Activated CD8-positive, alpha-beta memory T cell treated with anti-CD3 and anti-CD28 coated beads, Interleukin-2, amount 10 ng/mL, durations not matched to agents 7 days and 5 days (primary cell): ENCODE measurements at regions not wholly inside any gene's neighbourhood (a gene's known extent, or its start where the extent isn't known, plus 50 kb on each side); places are given as distances from the start of the nearest gene placed in this dataset.

Source experiments
- ATAC-seq: fragments of 150-1000 bp; cut with Tn5 transposase; one replicate; pipeline ENCODE4 v1.10.0; 2021; ENCODE audit warnings: moderate library complexity
- CTCF ChIA-PET: fragments of 350-600 bp; sonication (Branson Sonifier 250); formaldehyde crosslinking; loops from one replicate; lab custom pipeline; 2021; ENCODE audit warnings: antibody characterized with exemption; lab: Charles Lee
- DNase-seq: peaks from one replicate; pipeline ENCODE4 v3.0.0-alpha.2; 2020
- H3K27ac Mint-ChIP-seq: one replicate; pipeline ENCODE4 v1.8.0; 2021; ENCODE audit warnings: mild to moderate bottlenecking, mixed read lengths
- H3K27me3 Mint-ChIP-seq: one replicate; pipeline ENCODE4 v1.8.0; 2021; ENCODE audit warnings: mixed read lengths
- H3K36me3 Mint-ChIP-seq: one replicate; pipeline ENCODE4 v1.8.0; 2021; ENCODE audit warnings: mild to moderate bottlenecking, mixed read lengths
- H3K4me1 Mint-ChIP-seq: one replicate; pipeline ENCODE4 v1.8.0; 2021; ENCODE audit warnings: mixed read lengths
- H3K4me3 Mint-ChIP-seq: one replicate; pipeline ENCODE4 v1.8.0; 2021; ENCODE audit warnings: mild to moderate bottlenecking, moderate library complexity, mixed read lengths
- H3K9me3 Mint-ChIP-seq: one replicate; pipeline ENCODE4 v1.8.0; 2022; ENCODE audit warnings: low read depth, mixed read lengths

- Mint-ChIP-seq H3K27me3 (peaks cover 14% of the 10 kb centered on the region), H3K4me3 (no peak overlapping the region), H3K27ac (no peak overlapping the region), H3K4me1 (peaks cover 7% of the 10 kb centered on the region), H3K9me3 (no peaks in the 10 kb centered on the region), H3K36me3 (no peaks in the 10 kb centered on the region)
- no peak for DNase-seq
- CTCF ChIA-PET: no interaction called here
- no peak for ATAC-seq
Observed at GRCh38 chr3:193830791-193831191, 237.8 kb downstream of the OPA1 start.

DNA sequence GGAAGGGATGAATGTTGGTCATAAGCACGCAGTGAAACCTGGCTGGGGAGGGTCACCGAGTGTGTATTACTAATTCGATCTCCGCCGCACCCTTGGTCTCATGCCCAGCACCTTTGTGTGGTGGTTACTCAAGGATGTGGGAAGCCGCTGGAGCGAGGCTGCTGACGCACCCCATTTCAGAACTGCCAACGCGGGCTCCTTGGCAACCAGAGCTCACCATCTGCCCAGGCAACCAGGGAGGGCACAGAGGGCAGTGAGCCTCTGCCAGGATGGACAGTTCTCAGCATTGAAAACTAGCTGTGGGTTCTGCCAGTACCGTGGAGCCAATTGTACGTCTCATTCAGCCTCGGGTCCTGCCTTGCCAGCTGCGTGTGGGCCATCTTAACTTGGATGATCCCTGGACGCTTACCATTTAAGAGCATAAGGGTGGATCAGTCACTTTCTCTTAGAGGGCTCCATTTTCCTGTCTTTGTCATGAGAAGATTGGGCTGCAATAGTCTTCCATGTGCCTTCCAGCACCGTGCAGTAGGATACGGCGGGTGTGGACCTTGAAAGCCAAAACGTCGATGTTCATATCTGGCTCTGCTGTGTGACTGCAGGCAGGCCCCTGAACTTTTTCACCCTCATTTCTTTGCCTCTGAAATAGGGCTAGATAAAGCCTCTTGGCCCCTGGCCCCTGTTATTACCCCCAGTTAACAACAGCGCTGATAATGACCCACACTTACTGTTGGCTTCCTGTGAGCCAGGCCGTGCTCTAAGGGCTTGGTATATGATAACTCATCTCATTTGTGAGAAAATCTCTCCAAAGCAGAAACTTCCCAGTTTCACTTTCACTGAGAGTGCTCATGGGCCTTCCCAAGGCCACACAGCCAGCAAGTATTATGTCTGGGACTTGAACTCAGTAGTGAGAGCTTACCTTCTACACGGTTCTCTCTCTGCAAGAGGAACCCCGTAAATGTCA is 238.8 kb downstream of the OPA1 start:
- no peak for ATAC-seq
- DNase-seq: no peak
- CTCF ChIA-PET: interaction anchor here (0.8 kb wide), 1 partner anchor 484 kb away, joined by 3 read pairs; no protein-coding TSS in a partner anchor
- Mint-ChIP-seq H3K9me3 (no peaks in the 10 kb centered on the region), H3K36me3 (no peaks in the 10 kb centered on the region), H3K27ac (no peak overlapping the region), H3K4me3 (no peak overlapping the region), H3K4me1 (peaks cover 7% of the 10 kb centered on the region), H3K27me3 (peaks cover 10% of the 10 kb centered on the region)

- no peak for ATAC-seq
- no peak for DNase-seq
- no peak overlapping the region for H3K27ac Mint-ChIP-seq
- peaks cover 10% of the 10 kb centered on the region for H3K27me3 Mint-ChIP-seq
- peaks cover 7% of the 10 kb centered on the region for H3K4me1 Mint-ChIP-seq
- CTCF ChIA-PET: interaction anchor here (0.8 kb wide), 1 partner anchor 483 kb away, joined by 3 read pairs; no protein-coding TSS in a partner anchor
- no peak overlapping the region for H3K4me3 Mint-ChIP-seq
- no peaks in the 10 kb centered on the region for H3K9me3 Mint-ChIP-seq
- no peaks in the 10 kb centered on the region for H3K36me3 Mint-ChIP-seq
Observed at GRCh38 chr3:193832833-193833413, 239.9 kb downstream of the OPA1 start.

GRCh38 chr3:193833592-193833991 is 240.6 kb downstream of the OPA1 start:
- ATAC-seq (no peak), DNase-seq (no peak)
- Mint-ChIP-seq H3K27me3 (peaks cover 12% of the 10 kb centered on the region), H3K9me3 (no peaks in the 10 kb centered on the region), H3K27ac (no peak overlapping the region), H3K36me3 (no peaks in the 10 kb centered on the region), H3K4me1 (peaks cover 7% of the 10 kb centered on the region), H3K4me3 (no peak overlapping the region)
- CTCF ChIA-PET: no interaction called here

DNA sequence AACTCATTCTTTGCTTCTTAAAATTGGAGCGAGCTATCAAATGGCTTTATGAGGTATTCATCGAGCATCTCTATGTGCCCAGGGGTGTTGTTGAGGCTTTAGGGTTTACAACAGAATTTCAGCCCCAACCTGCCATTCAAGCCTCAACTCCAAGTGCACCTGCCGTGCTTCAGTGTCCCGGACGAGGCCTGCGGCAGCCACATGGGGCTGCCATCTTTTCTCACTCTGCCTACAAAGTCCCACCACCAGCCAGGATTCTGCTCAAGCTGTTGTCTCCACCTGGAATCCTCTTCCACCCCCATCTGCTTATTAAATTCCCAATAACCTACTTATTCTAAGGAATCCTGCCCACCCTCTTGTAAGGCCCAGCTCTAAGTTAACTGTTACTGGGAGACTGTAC is 242.4 kb downstream of the OPA1 start:
- H3K27me3 Mint-ChIP-seq: peaks cover 18% of the 10 kb centered on the region
- H3K27ac Mint-ChIP-seq: no peak overlapping the region
- no peak for DNase-seq
- no peaks in the 10 kb centered on the region for H3K9me3 Mint-ChIP-seq
- no peaks in the 10 kb centered on the region for H3K36me3 Mint-ChIP-seq
- peaks cover 7% of the 10 kb centered on the region for H3K4me1 Mint-ChIP-seq
- H3K4me3 Mint-ChIP-seq: no peak overlapping the region
- no peak for ATAC-seq
- CTCF ChIA-PET: no interaction called here

DNA sequence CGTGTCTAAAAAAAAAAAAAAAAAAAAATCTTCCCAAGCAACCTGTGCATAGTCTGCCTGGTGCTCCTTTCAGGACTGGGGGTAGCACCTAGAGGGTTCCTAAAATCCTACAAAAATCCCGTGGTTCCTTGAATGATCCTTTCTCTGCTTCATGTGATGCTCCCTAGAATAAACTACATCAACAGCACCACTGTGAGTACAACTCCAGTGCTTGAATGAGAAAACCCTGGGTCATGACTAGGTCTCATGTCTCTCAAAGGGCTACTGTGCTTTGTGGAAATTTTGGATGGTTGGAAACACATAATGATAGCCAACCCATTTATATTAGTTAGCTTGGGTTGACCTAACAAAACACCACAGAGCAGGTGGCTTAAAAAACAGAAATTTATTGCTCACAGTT is 243.5 kb downstream of the OPA1 start:
- Mint-ChIP-seq H3K27me3 (peaks cover 26% of the 10 kb centered on the region), H3K4me3 (no peak overlapping the region), H3K4me1 (peaks cover 7% of the 10 kb centered on the region), H3K36me3 (no peaks in the 10 kb centered on the region), H3K27ac (no peak overlapping the region), H3K9me3 (no peaks in the 10 kb centered on the region)
- CTCF ChIA-PET: no interaction called here
- no peak for DNase-seq
- ATAC-seq: no peak

DNA sequence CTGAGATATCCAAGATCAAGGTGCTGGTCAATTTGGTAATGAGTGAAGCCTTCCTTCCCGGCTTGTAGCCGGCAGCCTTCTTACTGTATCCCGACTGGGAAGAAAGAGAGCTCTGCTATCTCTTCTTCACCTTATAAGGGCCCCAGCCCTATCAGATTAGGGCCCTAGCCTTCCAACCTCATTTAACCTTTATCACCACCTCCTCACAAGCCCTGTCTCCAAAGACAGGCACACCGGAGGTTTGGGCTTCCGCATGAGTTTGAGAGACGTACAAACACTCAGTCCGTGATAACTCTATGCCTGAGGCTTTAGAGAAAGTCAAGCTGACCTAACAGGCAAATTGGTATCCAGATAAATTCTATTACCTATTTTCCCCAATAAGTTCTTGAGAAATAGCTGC is 243.9 kb downstream of the OPA1 start:
- peaks cover 7% of the 10 kb centered on the region for H3K4me1 Mint-ChIP-seq
- CTCF ChIA-PET: no interaction called here
- H3K36me3 Mint-ChIP-seq: no peaks in the 10 kb centered on the region
- H3K4me3 Mint-ChIP-seq: no peak overlapping the region
- H3K9me3 Mint-ChIP-seq: no peaks in the 10 kb centered on the region
- no peak for DNase-seq
- no peak overlapping the region for H3K27ac Mint-ChIP-seq
- H3K27me3 Mint-ChIP-seq: peaks cover 27% of the 10 kb centered on the region
- ATAC-seq: no peak

GRCh38 chr3:193837347-193837827 is 244.4 kb downstream of the OPA1 start:
- H3K27me3 Mint-ChIP-seq: peaks cover 31% of the 10 kb centered on the region
- CTCF ChIA-PET: no interaction called here
- DNase-seq (no peak), ATAC-seq (no peak)
- no peak overlapping the region for H3K4me3 Mint-ChIP-seq
- no peak overlapping the region for H3K27ac Mint-ChIP-seq
- peaks cover 7% of the 10 kb centered on the region for H3K4me1 Mint-ChIP-seq
- H3K9me3 Mint-ChIP-seq: no peaks in the 10 kb centered on the region
- no peaks in the 10 kb centered on the region for H3K36me3 Mint-ChIP-seq

DNA sequence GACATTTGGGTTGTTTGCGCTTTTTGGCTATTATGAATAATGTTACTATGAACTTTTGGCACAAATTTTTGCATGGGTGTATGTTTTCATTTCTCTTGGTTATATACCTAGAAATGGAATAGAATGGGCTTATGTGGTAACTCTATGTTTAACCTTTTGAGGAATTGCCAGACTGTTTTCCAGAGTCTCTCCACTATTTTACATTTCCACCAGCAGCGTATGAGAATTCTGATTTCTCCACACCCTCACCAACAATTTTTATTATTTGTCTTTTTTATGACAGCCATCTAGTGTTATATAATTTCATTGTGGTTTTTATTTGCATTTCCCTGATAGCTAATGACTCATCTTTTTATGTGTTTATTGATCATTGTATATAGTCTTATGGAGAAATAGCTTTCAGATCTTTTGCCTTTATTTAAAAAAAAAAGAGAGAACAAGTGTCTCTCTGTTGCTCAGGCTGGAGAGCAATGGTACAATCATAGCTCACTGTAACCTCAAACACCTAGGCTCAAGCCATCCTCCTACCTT is 247.2 kb downstream of the OPA1 start:
- CTCF ChIA-PET: no interaction called here
- H3K9me3 Mint-ChIP-seq: no peaks in the 10 kb centered on the region
- no peaks in the 10 kb centered on the region for H3K36me3 Mint-ChIP-seq
- no peak overlapping the region for H3K4me3 Mint-ChIP-seq
- peaks cover 49% of the 10 kb centered on the region for H3K27me3 Mint-ChIP-seq
- no peaks in the 10 kb centered on the region for H3K4me1 Mint-ChIP-seq
- ATAC-seq (no peak), DNase-seq (no peak)
- no peak overlapping the region for H3K27ac Mint-ChIP-seq

GRCh38 chr3:193841581-193841980 is 248.6 kb downstream of the OPA1 start:
- H3K9me3 Mint-ChIP-seq: no peaks in the 10 kb centered on the region
- H3K4me1 Mint-ChIP-seq: no peaks in the 10 kb centered on the region
- peaks cover 56% of the 10 kb centered on the region for H3K27me3 Mint-ChIP-seq
- no peak overlapping the region for H3K4me3 Mint-ChIP-seq
- H3K36me3 Mint-ChIP-seq: no peaks in the 10 kb centered on the region
- CTCF ChIA-PET: interaction anchor here (0.5 kb wide), 1 partner anchor 122 kb away, joined by 3 read pairs; no protein-coding TSS in a partner anchor
- ATAC-seq: no peak
- no peak for DNase-seq
- H3K27ac Mint-ChIP-seq: no peak overlapping the region

- CTCF ChIA-PET: interaction anchor here (0.5 kb wide), 1 partner anchor 121 kb away, joined by 3 read pairs; no protein-coding TSS in a partner anchor
- no peaks in the 10 kb centered on the region for H3K4me1 Mint-ChIP-seq
- H3K27me3 Mint-ChIP-seq: peaks cover 60% of the 10 kb centered on the region
- DNase-seq (no peak), ATAC-seq (no peak)
- no peaks in the 10 kb centered on the region for H3K36me3 Mint-ChIP-seq
- H3K4me3 Mint-ChIP-seq: no peak overlapping the region
- no peaks in the 10 kb centered on the region for H3K9me3 Mint-ChIP-seq
- no peak overlapping the region for H3K27ac Mint-ChIP-seq
Observed at GRCh38 chr3:193842029-193842798, 249.2 kb downstream of the OPA1 start.

GRCh38 chr3:193842832-193843473 is 249.9 kb downstream of the OPA1 start:
- peaks cover 64% of the 10 kb centered on the region for H3K27me3 Mint-ChIP-seq
- DNase-seq: no peak
- H3K36me3 Mint-ChIP-seq: no peaks in the 10 kb centered on the region
- CTCF ChIA-PET: no interaction called here
- no peak overlapping the region for H3K4me3 Mint-ChIP-seq
- H3K27ac Mint-ChIP-seq: no peak overlapping the region
- ATAC-seq: no peak
- H3K4me1 Mint-ChIP-seq: no peaks in the 10 kb centered on the region
- no peaks in the 10 kb centered on the region for H3K9me3 Mint-ChIP-seq
